ENCODE measurements at regions not wholly inside any gene's neighbourhood (a gene's known extent, or its start where the extent isn't known, plus 50 kb on each side); places are given as distances from the start of the nearest gene placed in this dataset.

DNA sequence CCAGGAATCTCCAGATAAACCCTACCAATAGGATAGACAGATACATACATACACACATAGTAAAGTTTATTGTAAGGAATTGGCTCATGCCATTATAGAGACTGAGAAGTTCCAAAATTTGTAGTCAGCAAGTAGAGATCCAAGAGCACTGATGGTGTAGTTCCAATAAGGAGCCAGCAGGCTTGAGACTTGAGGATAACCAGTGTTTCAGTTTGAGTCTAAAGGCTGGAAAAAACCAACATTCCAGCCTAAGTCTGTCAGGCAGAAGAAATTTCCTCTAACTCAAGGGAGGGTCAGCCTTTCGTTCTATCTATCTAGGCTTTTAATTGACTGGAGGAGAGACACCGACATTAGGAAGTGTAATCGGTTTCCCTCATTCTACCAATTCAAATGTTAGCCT, 110.2 kb upstream of the TSHZ3 start (continued):
- TF ChIP-seq, protein P1, sequence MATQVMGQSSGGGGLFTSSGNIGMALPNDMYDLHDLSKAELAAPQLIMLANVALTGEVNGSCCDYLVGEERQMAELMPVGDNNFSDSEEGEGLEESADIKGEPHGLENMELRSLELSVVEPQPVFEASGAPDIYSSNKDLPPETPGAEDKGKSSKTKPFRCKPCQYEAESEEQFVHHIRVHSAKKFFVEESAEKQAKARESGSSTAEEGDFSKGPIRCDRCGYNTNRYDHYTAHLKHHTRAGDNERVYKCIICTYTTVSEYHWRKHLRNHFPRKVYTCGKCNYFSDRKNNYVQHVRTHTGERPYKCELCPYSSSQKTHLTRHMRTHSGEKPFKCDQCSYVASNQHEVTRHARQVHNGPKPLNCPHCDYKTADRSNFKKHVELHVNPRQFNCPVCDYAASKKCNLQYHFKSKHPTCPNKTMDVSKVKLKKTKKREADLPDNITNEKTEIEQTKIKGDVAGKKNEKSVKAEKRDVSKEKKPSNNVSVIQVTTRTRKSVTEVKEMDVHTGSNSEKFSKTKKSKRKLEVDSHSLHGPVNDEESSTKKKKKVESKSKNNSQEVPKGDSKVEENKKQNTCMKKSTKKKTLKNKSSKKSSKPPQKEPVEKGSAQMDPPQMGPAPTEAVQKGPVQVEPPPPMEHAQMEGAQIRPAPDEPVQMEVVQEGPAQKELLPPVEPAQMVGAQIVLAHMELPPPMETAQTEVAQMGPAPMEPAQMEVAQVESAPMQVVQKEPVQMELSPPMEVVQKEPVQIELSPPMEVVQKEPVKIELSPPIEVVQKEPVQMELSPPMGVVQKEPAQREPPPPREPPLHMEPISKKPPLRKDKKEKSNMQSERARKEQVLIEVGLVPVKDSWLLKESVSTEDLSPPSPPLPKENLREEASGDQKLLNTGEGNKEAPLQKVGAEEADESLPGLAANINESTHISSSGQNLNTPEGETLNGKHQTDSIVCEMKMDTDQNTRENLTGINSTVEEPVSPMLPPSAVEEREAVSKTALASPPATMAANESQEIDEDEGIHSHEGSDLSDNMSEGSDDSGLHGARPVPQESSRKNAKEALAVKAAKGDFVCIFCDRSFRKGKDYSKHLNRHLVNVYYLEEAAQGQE (IDR thresholded peaks at IDR 0.05) = no peak
- TF ChIP-seq POLR2A (IDR thresholded peaks at IDR 0.05; ENCODE audit: low read length) (no peak), GATA3 (IDR thresholded peaks at IDR 0.05; ENCODE audit: borderline replicate concordance) (no peak), HOXA7 (CRISPR knock-in tag; IDR thresholded peaks at IDR 0.05) (no peak), MAFK (IDR thresholded peaks at IDR 0.05; ENCODE audit: partially characterized antibody) (no peak), EHMT2 (IDR thresholded peaks at IDR 0.05; ENCODE audit: low read depth) (no peak), FOXS1 (CRISPR knock-in tag; IDR thresholded peaks at IDR 0.05) (no peak), RNF2 (IDR thresholded peaks at IDR 0.05; ENCODE audit: borderline replicate concordance, low read depth) (no peak)
- TF ChIP-seq, protein P2, sequence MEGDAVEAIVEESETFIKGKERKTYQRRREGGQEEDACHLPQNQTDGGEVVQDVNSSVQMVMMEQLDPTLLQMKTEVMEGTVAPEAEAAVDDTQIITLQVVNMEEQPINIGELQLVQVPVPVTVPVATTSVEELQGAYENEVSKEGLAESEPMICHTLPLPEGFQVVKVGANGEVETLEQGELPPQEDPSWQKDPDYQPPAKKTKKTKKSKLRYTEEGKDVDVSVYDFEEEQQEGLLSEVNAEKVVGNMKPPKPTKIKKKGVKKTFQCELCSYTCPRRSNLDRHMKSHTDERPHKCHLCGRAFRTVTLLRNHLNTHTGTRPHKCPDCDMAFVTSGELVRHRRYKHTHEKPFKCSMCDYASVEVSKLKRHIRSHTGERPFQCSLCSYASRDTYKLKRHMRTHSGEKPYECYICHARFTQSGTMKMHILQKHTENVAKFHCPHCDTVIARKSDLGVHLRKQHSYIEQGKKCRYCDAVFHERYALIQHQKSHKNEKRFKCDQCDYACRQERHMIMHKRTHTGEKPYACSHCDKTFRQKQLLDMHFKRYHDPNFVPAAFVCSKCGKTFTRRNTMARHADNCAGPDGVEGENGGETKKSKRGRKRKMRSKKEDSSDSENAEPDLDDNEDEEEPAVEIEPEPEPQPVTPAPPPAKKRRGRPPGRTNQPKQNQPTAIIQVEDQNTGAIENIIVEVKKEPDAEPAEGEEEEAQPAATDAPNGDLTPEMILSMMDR (IDR thresholded peaks at IDR 0.05) = no peak
- TF ChIP-seq, protein P3, sequence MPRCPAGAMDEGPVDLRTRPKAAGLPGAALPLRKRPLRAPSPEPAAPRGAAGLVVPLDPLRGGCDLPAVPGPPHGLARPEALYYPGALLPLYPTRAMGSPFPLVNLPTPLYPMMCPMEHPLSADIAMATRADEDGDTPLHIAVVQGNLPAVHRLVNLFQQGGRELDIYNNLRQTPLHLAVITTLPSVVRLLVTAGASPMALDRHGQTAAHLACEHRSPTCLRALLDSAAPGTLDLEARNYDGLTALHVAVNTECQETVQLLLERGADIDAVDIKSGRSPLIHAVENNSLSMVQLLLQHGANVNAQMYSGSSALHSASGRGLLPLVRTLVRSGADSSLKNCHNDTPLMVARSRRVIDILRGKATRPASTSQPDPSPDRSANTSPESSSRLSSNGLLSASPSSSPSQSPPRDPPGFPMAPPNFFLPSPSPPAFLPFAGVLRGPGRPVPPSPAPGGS (IDR thresholded peaks at IDR 0.05) = no peak

DNA sequence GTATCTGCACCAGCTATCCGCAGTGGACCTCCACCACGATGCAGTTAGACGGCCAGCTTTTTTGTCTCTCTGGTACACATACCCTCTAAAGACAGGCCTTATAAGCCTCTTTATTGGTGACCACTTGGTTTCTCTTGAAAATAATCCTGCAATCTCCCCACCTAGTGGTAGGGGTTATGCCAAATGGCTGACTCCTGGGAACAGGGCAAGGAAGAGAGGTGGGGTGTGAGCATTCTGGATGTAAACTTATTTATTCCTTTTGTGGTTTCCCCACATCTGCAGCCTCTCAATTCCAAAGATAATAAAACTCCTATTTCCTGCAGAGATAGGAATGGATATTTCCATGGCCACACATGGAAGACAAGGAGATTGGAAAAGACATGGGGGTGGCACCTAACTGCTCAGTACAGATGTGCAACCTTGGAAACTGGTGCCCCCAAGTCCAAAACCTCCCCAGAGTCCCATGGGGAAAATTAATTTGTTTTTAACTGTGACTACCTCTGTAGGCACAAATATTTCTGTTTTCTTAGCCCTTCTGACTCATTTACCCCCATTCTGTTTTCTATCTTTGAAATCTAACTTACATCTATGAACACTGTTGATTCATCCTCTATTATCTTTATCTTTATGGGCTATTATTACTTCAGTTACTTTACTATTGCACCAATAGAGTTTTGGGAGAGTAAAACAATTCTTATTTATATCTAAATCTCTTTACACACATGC, 112.7 kb upstream of the TSHZ3 start:
- Histone ChIP-seq H3K4me3 (no peak overlapping the region), H3K4me2 (no peak overlapping the region), H3K9me3 (0 out of 3 replicates have a peak, but pooled peaks cover 4% of the 10 kb centered on the region), H3K4me1 (no peaks in the 10 kb centered on the region), H3K27ac (no peak overlapping the region)
- WGBS (ENCODE audit: missing lambda C conversion rate) = 65% methylated on average over 3 of the region's 3 CpGs
- ChIA-PET POLR2A (no interaction called here), CTCF (interaction anchor here (2.2 kb wide), 1 partner anchor 10 kb away, joined by 9 read pairs; no protein-coding TSS in a partner anchor)
- no peak for FAIRE-seq
- no peak for ATAC-seq
- DNase-seq (ENCODE audit: low read depth in 1 of 2, low spot score in 1 of 2) = no peak
- no peak for TF ChIP-seq MAZ (IDR thresholded peaks at IDR 0.05; ENCODE audit: borderline replicate concordance, low read depth, low read length)
- no peak for TF ChIP-seq CBX8 (IDR thresholded peaks at IDR 0.05)
- TF ChIP-seq, protein P4, sequence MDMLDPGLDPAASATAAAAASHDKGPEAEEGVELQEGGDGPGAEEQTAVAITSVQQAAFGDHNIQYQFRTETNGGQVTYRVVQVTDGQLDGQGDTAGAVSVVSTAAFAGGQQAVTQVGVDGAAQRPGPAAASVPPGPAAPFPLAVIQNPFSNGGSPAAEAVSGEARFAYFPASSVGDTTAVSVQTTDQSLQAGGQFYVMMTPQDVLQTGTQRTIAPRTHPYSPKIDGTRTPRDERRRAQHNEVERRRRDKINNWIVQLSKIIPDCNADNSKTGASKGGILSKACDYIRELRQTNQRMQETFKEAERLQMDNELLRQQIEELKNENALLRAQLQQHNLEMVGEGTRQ (IDR thresholded peaks at IDR 0.05) = no peak
- no peak for TF ChIP-seq HDAC2 (IDR thresholded peaks at IDR 0.05)
- no peak for TF ChIP-seq KDM5A (IDR thresholded peaks at IDR 0.05)
- TF ChIP-seq, protein P3 (IDR thresholded peaks at IDR 0.05) = no peak
- TF ChIP-seq, protein P5, sequence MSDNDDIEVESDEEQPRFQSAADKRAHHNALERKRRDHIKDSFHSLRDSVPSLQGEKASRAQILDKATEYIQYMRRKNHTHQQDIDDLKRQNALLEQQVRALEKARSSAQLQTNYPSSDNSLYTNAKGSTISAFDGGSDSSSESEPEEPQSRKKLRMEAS (IDR thresholded peaks at IDR 0.05) = no peak
- TF ChIP-seq, protein P6, sequence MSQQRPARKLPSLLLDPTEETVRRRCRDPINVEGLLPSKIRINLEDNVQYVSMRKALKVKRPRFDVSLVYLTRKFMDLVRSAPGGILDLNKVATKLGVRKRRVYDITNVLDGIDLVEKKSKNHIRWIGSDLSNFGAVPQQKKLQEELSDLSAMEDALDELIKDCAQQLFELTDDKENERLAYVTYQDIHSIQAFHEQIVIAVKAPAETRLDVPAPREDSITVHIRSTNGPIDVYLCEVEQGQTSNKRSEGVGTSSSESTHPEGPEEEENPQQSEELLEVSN (IDR thresholded peaks at IDR 0.05; ENCODE audit: borderline replicate concordance, low read depth) = no peak
- TF ChIP-seq, protein P7, sequence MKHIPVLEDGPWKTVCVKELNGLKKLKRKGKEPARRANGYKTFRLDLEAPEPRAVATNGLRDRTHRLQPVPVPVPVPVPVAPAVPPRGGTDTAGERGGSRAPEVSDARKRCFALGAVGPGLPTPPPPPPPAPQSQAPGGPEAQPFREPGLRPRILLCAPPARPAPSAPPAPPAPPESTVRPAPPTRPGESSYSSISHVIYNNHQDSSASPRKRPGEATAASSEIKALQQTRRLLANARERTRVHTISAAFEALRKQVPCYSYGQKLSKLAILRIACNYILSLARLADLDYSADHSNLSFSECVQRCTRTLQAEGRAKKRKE (CRISPR knock-in tag; IDR thresholded peaks at IDR 0.05; ENCODE audit: low read depth) = no peak
- TF ChIP-seq FOSB (CRISPR knock-in tag; IDR thresholded peaks at IDR 0.05) = no peak
- no peak for TF ChIP-seq KDM1A (IDR thresholded peaks at IDR 0.05; ENCODE audit: low read depth)
- no peak for TF ChIP-seq SMC3 (IDR thresholded peaks at IDR 0.05)
- TF ChIP-seq EHF (CRISPR knock-in tag; IDR thresholded peaks at IDR 0.05) = no peak
- TF ChIP-seq RNF2 (IDR thresholded peaks at IDR 0.05; ENCODE audit: borderline replicate concordance, low read depth) = no peak
- TF ChIP-seq HOXB5 (CRISPR knock-in tag; IDR thresholded peaks at IDR 0.05) = no peak
- no peak for TF ChIP-seq BHLHE40 (IDR thresholded peaks at IDR 0.05; ENCODE audit: low read depth, low read length)

Measured in A549 (cell line).